ENCODE measurements at regions not wholly inside any gene's neighbourhood (a gene's known extent, or its start where the extent isn't known, plus 50 kb on each side); places are given as distances from the start of the nearest gene placed in this dataset.

GRCh38 chr10:30155401-30155800, 96.0 kb upstream of the JCAD start:
- ChIA-PET CTCF (no interaction called here), POLR2A (no interaction called here)
- no peak for DNase-seq (ENCODE audit: extremely low spot score)
- TF ChIP-seq NFRKB (IDR thresholded peaks at IDR 0.05) (no peak), TARDBP (IDR thresholded peaks at IDR 0.05) (no peak), FOXA1 (IDR thresholded peaks at IDR 0.05) (no peak), ELF4 (IDR thresholded peaks at IDR 0.05) (no peak), ARNT (IDR thresholded peaks at IDR 0.05) (no peak), FOXK2 (IDR thresholded peaks at IDR 0.05) (no peak), HDGF (IDR thresholded peaks at IDR 0.05; ENCODE audit: borderline replicate concordance) (no peak), ZNF384 (IDR thresholded peaks at IDR 0.05) (no peak), BHLHE40 (IDR thresholded peaks at IDR 0.05; ENCODE audit: borderline replicate concordance) (no peak), FOXM1 (IDR thresholded peaks at IDR 0.05; ENCODE audit: borderline replicate concordance) (no peak), SP1 (IDR thresholded peaks at IDR 0.05) (no peak), LEF1 (IDR thresholded peaks at IDR 0.05; ENCODE audit: borderline replicate concordance) (no peak)
- TF ChIP-seq, protein P1, sequence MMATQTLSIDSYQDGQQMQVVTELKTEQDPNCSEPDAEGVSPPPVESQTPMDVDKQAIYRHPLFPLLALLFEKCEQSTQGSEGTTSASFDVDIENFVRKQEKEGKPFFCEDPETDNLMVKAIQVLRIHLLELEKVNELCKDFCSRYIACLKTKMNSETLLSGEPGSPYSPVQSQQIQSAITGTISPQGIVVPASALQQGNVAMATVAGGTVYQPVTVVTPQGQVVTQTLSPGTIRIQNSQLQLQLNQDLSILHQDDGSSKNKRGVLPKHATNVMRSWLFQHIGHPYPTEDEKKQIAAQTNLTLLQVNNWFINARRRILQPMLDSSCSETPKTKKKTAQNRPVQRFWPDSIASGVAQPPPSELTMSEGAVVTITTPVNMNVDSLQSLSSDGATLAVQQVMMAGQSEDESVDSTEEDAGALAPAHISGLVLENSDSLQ (IDR thresholded peaks at IDR 0.05), result no peak

DNA sequence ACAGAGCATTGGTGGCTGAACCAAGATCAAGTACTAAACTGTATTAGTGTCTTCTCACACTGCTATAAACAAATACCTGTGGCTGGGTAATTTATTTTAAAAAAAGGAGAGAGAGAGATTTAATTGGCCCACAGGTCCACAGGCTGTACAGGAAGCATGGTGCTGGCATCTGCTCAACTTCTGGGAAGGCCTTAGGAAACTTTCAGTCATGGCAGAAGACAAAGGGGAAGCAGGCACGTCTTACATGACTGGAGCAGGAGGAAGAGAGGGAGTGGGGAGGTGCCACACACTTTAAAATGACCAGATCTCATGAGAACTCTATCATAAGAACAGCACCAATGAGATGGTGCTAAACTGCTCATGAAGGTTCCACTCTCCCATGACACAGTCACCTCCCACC, 95.2 kb upstream of the JCAD start:
- DNase-seq (ENCODE audit: extremely low spot score), result no peak
- ChIA-PET POLR2A (no interaction called here), CTCF (no interaction called here)
- TF ChIP-seq L3MBTL2 (conservative IDR thresholded peaks at IDR 0.05), result no peak
- no peak for TF ChIP-seq TARDBP (IDR thresholded peaks at IDR 0.05)
- TF ChIP-seq HDGF (IDR thresholded peaks at IDR 0.05; ENCODE audit: borderline replicate concordance), result no peak
- TF ChIP-seq SUZ12 (IDR thresholded peaks at IDR 0.05), result no peak
- TF ChIP-seq LEF1 (IDR thresholded peaks at IDR 0.05; ENCODE audit: borderline replicate concordance), result no peak
- no peak for TF ChIP-seq FOXK2 (IDR thresholded peaks at IDR 0.05)
- no peak for TF ChIP-seq FOXM1 (IDR thresholded peaks at IDR 0.05; ENCODE audit: borderline replicate concordance)
- no peak for TF ChIP-seq CTBP1 (IDR thresholded peaks at IDR 0.05; ENCODE audit: borderline replicate concordance)
- TF ChIP-seq, protein P1 (IDR thresholded peaks at IDR 0.05), result no peak
- no peak for TF ChIP-seq BHLHE40 (IDR thresholded peaks at IDR 0.05; ENCODE audit: borderline replicate concordance)
- TF ChIP-seq ZNF384 (IDR thresholded peaks at IDR 0.05), result no peak
- no peak for TF ChIP-seq FOXA1 (IDR thresholded peaks at IDR 0.05)
- no peak for TF ChIP-seq SP1 (IDR thresholded peaks at IDR 0.05)
- TF ChIP-seq NFRKB (IDR thresholded peaks at IDR 0.05), result no peak

DNA sequence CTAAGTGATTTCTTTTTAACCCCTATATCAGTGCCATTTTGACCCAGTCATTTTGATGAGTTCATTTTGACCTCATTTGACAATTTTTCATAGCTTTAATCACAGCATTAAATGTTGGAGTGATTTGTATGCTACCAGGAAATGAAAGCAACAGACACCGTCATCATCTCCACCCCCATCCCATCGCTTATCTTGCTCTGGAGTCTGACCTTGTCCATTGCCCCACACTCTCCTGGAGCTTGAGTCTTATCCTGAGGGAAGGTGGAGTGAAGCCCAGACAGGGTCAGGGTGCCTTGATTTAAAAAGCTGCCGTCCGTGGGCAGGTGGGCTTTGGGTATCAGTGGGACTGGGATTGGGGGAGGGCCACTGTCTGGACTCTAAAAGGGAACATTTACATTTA, 94.7 kb upstream of the JCAD start:
- no peak for DNase-seq (ENCODE audit: extremely low spot score)
- ChIA-PET CTCF (no interaction called here), POLR2A (no interaction called here)
- TF ChIP-seq SP1 (IDR thresholded peaks at IDR 0.05), result no peak
- no peak for TF ChIP-seq FOXA1 (IDR thresholded peaks at IDR 0.05)
- no peak for TF ChIP-seq FOXM1 (IDR thresholded peaks at IDR 0.05; ENCODE audit: borderline replicate concordance)
- no peak for TF ChIP-seq TARDBP (IDR thresholded peaks at IDR 0.05)
- no peak for TF ChIP-seq FOXK2 (IDR thresholded peaks at IDR 0.05)
- no peak for TF ChIP-seq ELF4 (IDR thresholded peaks at IDR 0.05)
- TF ChIP-seq BHLHE40 (IDR thresholded peaks at IDR 0.05; ENCODE audit: borderline replicate concordance), result no peak
- TF ChIP-seq, protein P1 (IDR thresholded peaks at IDR 0.05), result no peak
- TF ChIP-seq ARNT (IDR thresholded peaks at IDR 0.05), result no peak
- TF ChIP-seq HDGF (IDR thresholded peaks at IDR 0.05; ENCODE audit: borderline replicate concordance), result no peak
- no peak for TF ChIP-seq LEF1 (IDR thresholded peaks at IDR 0.05; ENCODE audit: borderline replicate concordance)
- TF ChIP-seq SUZ12 (IDR thresholded peaks at IDR 0.05), result no peak
- TF ChIP-seq ZNF384 (IDR thresholded peaks at IDR 0.05), result no peak
- no peak for TF ChIP-seq L3MBTL2 (conservative IDR thresholded peaks at IDR 0.05)
- no peak for TF ChIP-seq NFRKB (IDR thresholded peaks at IDR 0.05)
- TF ChIP-seq CTBP1 (IDR thresholded peaks at IDR 0.05; ENCODE audit: borderline replicate concordance), result no peak

DNA sequence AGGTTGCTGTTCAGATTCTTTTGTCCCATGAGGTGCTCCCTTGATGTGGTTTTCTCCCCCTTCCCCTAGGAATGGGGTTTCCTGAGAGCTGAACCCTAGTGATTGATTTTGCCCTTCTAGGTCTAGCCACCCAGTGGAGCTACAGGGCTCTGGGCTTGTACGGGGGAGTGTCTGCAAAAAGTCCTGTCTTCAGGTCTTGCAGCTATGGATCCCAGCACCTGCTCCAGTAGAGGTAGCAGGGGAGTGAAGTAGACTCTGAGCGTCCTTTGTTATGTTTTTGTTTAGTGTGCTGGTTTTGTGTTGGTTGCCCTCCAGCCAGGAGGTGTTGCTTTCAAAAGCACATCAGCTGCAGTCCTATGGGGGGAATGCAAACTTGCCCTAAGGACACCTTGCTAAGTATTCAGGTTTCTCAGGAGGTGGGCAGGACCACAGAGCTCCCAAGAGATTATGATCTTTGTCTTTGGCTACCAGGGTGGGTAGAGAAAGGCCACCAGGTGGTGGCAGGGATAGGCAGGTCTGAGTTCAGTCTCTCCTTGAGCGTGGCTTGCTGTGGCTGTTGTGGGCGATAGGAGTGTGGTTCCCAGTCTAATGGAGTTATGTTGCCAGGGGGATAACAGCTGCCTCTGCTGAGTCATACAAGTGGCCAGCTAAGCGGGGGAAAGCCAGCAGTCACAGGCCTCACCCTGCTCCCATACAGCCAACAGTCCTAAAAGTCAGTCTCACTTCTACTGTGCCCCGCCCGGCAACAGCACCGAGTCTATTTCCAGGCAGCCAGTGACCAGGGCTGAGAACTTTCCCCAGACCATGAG, 92.4 kb upstream of the JCAD start:
- CTCF ChIA-PET, result no interaction called here

DNA sequence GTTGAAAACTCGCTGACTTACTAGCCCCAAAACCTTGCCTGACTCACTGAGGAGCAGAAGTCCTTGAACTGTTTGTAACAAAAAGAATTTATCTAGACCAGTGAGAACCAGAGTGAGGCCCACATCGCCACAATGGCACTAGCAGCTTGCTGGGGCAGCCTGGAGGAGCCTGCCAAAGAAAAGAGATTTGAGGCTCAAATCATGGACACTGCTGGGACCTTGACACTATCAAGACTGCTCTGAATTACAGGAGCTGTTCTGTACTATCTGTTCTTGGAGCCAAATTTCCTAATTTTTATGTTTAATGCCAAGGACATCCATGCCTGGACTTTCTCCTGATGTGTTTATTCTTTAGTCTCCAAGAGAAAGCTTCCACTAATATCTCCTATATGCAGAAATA, 82.0 kb upstream of the JCAD start:
- TF ChIP-seq BHLHE40 (IDR thresholded peaks at IDR 0.05; ENCODE audit: borderline replicate concordance) (no peak), TARDBP (IDR thresholded peaks at IDR 0.05) (no peak), HDGF (IDR thresholded peaks at IDR 0.05; ENCODE audit: borderline replicate concordance) (no peak), ZNF384 (IDR thresholded peaks at IDR 0.05) (no peak), LEF1 (IDR thresholded peaks at IDR 0.05; ENCODE audit: borderline replicate concordance) (no peak), CTBP1 (IDR thresholded peaks at IDR 0.05; ENCODE audit: borderline replicate concordance) (no peak), NFRKB (IDR thresholded peaks at IDR 0.05) (no peak), FOXK2 (IDR thresholded peaks at IDR 0.05) (no peak), ARNT (IDR thresholded peaks at IDR 0.05) (no peak), L3MBTL2 (conservative IDR thresholded peaks at IDR 0.05) (no peak), FOXM1 (IDR thresholded peaks at IDR 0.05; ENCODE audit: borderline replicate concordance) (no peak), SP1 (IDR thresholded peaks at IDR 0.05) (no peak), SUZ12 (IDR thresholded peaks at IDR 0.05) (no peak), ELF4 (IDR thresholded peaks at IDR 0.05) (no peak), FOXA1 (IDR thresholded peaks at IDR 0.05) (no peak)
- TF ChIP-seq, protein P1 (IDR thresholded peaks at IDR 0.05), result no peak
- no peak for DNase-seq (ENCODE audit: extremely low spot score)
- ChIA-PET POLR2A (no interaction called here), CTCF (no interaction called here)

More for the DNA sequence above, 92.4 kb upstream of the JCAD start:
- DNase-seq (ENCODE audit: extremely low spot score), result no peak
- POLR2A ChIA-PET, result no interaction called here
- TF ChIP-seq FOXM1 (IDR thresholded peaks at IDR 0.05; ENCODE audit: borderline replicate concordance) (no peak), BHLHE40 (IDR thresholded peaks at IDR 0.05; ENCODE audit: borderline replicate concordance) (no peak), L3MBTL2 (conservative IDR thresholded peaks at IDR 0.05) (no peak), SUZ12 (IDR thresholded peaks at IDR 0.05) (no peak)
